Activated T-cell treated with anti-CD3 and anti-CD28 coated beads, Interleukin-2, amount 50 U/mL, for 72 hours (primary cell): ENCODE measurements at regions not wholly inside any gene's neighbourhood (a gene's known extent, or its start where the extent isn't known, plus 50 kb on each side); places are given as distances from the start of the nearest gene placed in this dataset.

ENCODE experiments used
- ATAC-seq, 2 donors: fragments of 150-1000 bp; cut with Tn5 transposase; replicated peaks in 1 of 2; 2 replicates each; pipeline ENCODE4 v1.10.0; 2021; ENCODE audit warnings: moderate library complexity in 2 of 2, mild to moderate bottlenecking in 1 of 2
- DNase-seq, 2 donors: peaks; one replicate each; pipeline ENCODE4 v3.0.0; 2021 to 2022; ENCODE audit warnings: mixed read lengths in 1 of 2
- H3K27ac Mint-ChIP-seq: one replicate; pipeline ENCODE4 v1.8.0; 2022; ENCODE audit warnings: mild to moderate bottlenecking, moderate library complexity, mixed read lengths
- H3K27me3 Mint-ChIP-seq: one replicate; pipeline ENCODE4 v1.8.0; 2022; ENCODE audit warnings: low read depth, mixed read lengths
- H3K36me3 Mint-ChIP-seq, 2 donors: one replicate each; pipeline ENCODE4 v1.8.0; 2022; ENCODE audit warnings: mixed read lengths in 2 of 2, mild to moderate bottlenecking in 1 of 2; ENCODE audit not compliant: insufficient read depth in 2 of 2
- H3K4me1 Mint-ChIP-seq: one replicate; pipeline ENCODE4 v1.8.0; 2022; ENCODE audit warnings: low read depth, mixed read lengths
- H3K4me3 Mint-ChIP-seq, 2 donors: one replicate each; pipeline ENCODE4 v1.8.0; 2022; ENCODE audit warnings: mild to moderate bottlenecking in 2 of 2, mixed read lengths in 2 of 2, moderate library complexity in 2 of 2
- H3K9me3 Mint-ChIP-seq, 2 donors: one replicate each; pipeline ENCODE4 v1.8.0; 2022; ENCODE audit warnings: mixed read lengths in 2 of 2

DNA sequence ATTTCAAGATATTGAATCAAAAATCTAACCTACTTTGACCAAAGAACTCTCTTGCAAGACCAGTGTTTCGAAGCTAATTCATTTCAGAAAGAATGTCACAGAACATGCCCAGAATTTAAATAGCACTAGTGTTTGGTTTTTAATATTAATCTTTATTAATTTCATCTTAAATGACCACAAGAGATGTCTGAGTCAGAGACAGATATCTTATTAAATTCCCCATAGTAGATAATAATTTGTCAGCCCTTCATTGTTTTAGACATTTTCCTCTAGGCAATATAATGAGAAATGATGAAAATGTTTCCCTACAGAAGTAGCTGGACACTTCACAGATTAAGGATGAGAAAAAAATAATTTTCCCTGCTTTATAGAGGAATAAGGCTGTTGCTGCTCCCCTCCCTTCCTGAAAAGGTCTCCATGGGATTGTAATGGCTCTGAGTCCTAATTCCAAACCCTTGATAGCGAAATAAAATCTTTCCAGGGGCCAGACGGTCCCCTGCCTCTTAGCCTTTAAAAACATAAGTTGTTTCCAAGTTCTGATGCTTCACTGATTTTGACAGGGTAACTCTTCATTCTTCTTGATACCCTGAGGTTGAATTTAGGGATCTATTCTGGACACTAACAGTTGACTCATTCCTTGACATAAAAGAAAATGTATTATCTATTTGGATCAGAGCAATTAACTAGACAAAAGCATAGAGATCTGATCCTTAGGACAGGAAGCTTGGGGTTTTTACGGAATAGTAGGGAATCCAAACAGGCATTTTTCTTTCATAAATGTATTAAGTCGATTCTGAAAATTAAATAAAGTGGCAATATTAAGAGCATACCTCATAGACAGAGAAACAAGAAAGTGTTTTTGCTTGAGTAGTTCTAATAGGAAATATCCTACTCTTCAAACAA lies 820.8 kb downstream of the BRINP3 start:
- ATAC-seq, result no peak
- Mint-ChIP-seq H3K36me3 (no peaks in the 10 kb centered on the region), H3K9me3 (peaks cover 0 to 6% of the 10 kb centered on the region in 2 donors), H3K27me3 (no peaks in the 10 kb centered on the region), H3K4me1 (no peaks in the 10 kb centered on the region), H3K4me3 (no peak overlapping the region), H3K27ac (no peak overlapping the region)
- DNase-seq, result no peak

DNA sequence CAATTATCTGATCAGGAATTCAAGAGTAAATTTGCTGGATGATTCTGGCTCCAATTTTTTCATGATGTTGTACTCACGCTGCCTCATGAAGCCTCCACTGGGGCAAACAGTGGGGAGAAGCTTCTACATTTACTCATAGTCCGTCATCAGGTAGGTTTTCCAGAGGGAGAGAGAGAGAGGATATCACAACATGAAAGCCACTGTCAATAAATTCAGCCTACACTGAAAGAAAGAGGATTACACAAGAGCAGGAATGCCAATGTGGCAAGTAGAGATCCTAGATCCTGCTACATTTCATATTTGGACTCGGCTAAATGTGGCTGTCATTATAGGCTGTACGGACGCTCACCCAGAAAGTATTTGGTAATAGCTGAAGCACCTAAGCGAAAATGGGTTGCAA lies 819.9 kb downstream of the BRINP3 start:
- H3K27me3 Mint-ChIP-seq, result no peaks in the 10 kb centered on the region
- H3K9me3 Mint-ChIP-seq, result peaks cover 3 to 9% of the 10 kb centered on the region in 2 donors
- no peaks in the 10 kb centered on the region for H3K36me3 Mint-ChIP-seq
- H3K27ac Mint-ChIP-seq, result no peak overlapping the region
- H3K4me1 Mint-ChIP-seq, result no peaks in the 10 kb centered on the region
- no peak for ATAC-seq
- no peak overlapping the region for H3K4me3 Mint-ChIP-seq
- no peak for DNase-seq

DNA sequence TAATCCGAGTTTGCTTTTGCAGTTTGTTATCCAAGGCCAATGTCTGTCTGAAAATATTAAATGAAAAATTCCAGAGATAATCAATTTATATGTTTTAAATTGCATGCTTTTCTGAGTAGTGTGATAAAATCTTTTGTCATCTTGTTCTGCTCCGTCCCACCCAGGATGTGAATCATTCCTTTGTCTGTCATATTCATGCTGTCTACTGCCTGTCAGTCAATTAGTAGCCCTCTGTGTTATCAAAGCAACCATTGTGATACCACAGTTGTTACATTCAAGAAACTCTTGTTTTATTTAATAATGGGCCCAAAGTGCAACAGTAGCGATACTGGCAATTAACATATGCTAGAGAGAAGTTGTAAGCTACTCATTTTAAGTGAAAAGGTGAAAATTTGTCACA lies 819.3 kb downstream of the BRINP3 start:
- Mint-ChIP-seq H3K27me3 (no peaks in the 10 kb centered on the region), H3K4me3 (no peak overlapping the region), H3K36me3 (no peaks in the 10 kb centered on the region), H3K27ac (no peak overlapping the region), H3K4me1 (no peaks in the 10 kb centered on the region), H3K9me3 (peaks cover 3 to 9% of the 10 kb centered on the region in 2 donors)
- ATAC-seq (no peak), DNase-seq (no peak)

DNA sequence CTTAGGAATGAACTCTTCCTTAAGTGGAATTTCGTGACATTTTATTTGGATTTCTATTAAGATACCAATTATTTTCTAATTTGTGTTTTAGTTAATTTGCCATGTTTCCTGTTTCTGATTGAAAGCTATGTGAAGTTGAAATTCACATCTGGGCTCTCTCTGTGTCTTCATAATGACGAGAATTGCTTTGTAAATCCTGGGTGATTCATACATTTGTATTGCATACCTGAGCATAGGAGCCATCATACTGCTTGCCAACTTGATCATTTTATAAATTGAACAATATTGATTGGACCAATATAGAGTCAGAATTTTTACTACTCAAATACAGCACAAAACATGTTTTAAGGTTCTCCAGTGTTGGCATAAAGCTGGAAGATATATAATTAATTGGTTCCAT lies 817.9 kb downstream of the BRINP3 start:
- H3K4me3 Mint-ChIP-seq, result no peak overlapping the region
- H3K27ac Mint-ChIP-seq, result no peak overlapping the region
- no peaks in the 10 kb centered on the region for H3K27me3 Mint-ChIP-seq
- DNase-seq, result no peak
- no peak for ATAC-seq
- no peaks in the 10 kb centered on the region for H3K4me1 Mint-ChIP-seq
- no peaks in the 10 kb centered on the region for H3K36me3 Mint-ChIP-seq
- peaks cover 3 to 4% of the 10 kb centered on the region in 2 donors for H3K9me3 Mint-ChIP-seq

DNA sequence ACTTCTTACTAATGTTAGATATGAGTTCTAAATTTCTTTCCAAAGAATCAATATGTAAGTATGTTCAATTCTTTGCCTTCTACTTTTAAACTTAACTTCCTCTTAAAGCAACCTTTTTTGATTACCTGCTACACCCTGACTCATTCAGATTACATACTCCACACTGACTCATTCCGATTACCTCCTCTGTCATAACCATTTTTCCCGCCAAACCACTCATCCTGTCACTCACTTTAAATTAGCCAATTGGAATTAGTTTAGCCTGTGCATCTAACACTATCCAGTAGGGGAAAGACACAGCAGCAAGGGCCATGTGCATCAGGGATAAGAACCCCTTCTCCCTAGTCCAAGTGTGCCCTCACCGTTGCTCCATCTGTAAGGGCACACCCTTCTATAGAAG lies 815.5 kb downstream of the BRINP3 start:
- no peak overlapping the region for H3K4me3 Mint-ChIP-seq
- DNase-seq, result no peak
- H3K27ac Mint-ChIP-seq, result no peak overlapping the region
- H3K36me3 Mint-ChIP-seq, result no peaks in the 10 kb centered on the region
- peaks cover 5 to 9% of the 10 kb centered on the region in 2 donors for H3K9me3 Mint-ChIP-seq
- no peaks in the 10 kb centered on the region for H3K4me1 Mint-ChIP-seq
- ATAC-seq, result no peak
- no peaks in the 10 kb centered on the region for H3K27me3 Mint-ChIP-seq

DNA sequence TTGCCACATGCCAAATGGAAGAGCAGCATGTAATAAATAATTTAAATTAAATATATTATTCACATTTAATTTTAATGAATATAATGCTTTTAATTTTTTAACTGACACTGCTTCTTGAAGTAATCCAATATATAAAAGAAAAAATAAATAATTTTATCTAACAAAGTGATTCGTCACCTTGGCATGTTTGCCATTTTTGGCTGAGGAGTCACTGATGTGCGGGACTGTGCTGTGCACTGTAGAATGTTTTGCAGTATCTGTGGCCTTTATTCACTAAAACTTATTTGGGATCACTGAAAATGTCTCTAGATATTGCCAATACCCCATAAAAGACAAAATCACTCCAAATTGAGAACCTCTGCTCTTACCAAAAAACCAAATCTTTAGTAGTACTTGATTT lies 807.8 kb downstream of the BRINP3 start:
- H3K4me1 Mint-ChIP-seq, result no peaks in the 10 kb centered on the region

DNA sequence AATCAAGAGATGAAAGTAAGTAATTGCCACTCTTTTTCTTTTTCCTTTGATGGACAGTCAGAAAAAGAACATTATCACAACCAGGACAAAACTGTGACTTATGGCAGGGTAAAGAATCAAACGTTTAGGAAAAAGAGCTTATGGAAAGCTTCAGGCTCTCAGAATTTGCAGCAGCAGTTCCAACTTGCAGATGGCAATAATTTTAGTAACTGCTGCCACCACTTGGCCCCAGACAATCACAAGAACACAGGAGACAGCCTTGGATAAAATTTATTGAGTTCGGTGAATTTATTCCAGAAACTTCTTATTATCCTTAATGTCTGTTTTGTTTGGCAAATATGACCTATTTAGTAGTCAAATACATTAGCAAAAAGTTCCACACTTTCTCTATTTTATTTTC lies 804.4 kb downstream of the BRINP3 start:
- ATAC-seq (no peak), DNase-seq (no peak)
- Mint-ChIP-seq H3K36me3 (no peaks in the 10 kb centered on the region), H3K4me1 (no peaks in the 10 kb centered on the region), H3K27me3 (no peaks in the 10 kb centered on the region), H3K4me3 (no peak overlapping the region), H3K9me3 (peaks cover 0 to 11% of the 10 kb centered on the region in 2 donors), H3K27ac (no peak overlapping the region)

More for the DNA sequence above, 807.8 kb downstream of the BRINP3 start:
- Mint-ChIP-seq H3K27ac (no peak overlapping the region), H3K27me3 (no peaks in the 10 kb centered on the region), H3K9me3 (peaks cover 5 to 15% of the 10 kb centered on the region in 2 donors), H3K4me3 (no peak overlapping the region), H3K36me3 (no peaks in the 10 kb centered on the region)
- DNase-seq, result no peak
- ATAC-seq, result no peak

DNA sequence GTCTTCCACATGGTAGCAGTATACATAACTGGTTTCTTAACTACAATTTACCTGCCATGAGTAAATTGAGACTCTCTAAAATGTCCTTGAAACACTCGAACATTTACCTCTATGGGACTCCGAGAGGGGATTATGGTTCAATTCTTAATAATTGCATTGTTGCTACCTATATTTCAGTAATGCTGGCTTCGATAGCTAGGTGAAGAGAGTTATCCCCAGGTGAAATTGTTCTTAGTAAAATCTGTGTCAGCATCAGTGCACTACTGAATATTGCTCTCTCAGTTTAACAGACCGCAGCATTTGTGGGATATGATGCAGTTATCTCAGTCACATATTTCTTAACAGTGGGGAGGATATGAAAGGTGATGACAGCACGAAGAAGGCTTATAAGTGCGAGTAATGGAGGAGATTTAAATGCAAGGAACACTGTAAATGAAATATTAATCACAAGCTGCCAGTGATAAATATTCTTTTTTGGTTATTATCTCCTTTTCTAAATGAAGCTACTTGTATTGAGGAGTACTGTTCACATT lies 801.9 kb downstream of the BRINP3 start:
- H3K36me3 Mint-ChIP-seq, result no peaks in the 10 kb centered on the region
- DNase-seq (no peak), ATAC-seq (no peak)
- no peaks in the 10 kb centered on the region for H3K27me3 Mint-ChIP-seq
- peaks cover 0 to 4% of the 10 kb centered on the region in 2 donors for H3K9me3 Mint-ChIP-seq
- H3K4me3 Mint-ChIP-seq, result no peak overlapping the region
- H3K4me1 Mint-ChIP-seq, result no peaks in the 10 kb centered on the region
- H3K27ac Mint-ChIP-seq, result no peak overlapping the region

DNA sequence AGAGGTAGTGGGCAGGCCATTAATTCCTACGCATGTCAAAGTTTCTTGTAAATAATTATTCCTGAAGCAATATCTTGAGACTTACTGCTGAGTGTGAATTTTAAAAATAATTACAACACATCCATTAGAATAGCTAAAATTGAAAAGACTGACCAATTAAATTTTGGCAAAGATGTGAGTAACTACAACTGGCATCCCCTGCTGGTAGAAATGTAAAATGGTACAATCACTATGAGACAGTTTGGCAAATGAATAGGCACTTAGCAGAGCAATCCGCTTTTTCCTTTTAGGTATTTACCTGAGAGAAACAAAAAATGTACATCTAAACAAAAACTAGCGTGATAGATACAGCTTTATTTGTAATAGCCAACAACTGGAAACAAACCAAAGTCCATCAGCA lies 798.9 kb downstream of the BRINP3 start:
- ATAC-seq (no peak), DNase-seq (no peak)
- no peaks in the 10 kb centered on the region for H3K36me3 Mint-ChIP-seq
- no peak overlapping the region for H3K4me3 Mint-ChIP-seq
- H3K27ac Mint-ChIP-seq, result no peak overlapping the region
- H3K4me1 Mint-ChIP-seq, result no peaks in the 10 kb centered on the region
- peaks cover 2 to 7% of the 10 kb centered on the region in 2 donors for H3K9me3 Mint-ChIP-seq
- H3K27me3 Mint-ChIP-seq, result no peaks in the 10 kb centered on the region

DNA sequence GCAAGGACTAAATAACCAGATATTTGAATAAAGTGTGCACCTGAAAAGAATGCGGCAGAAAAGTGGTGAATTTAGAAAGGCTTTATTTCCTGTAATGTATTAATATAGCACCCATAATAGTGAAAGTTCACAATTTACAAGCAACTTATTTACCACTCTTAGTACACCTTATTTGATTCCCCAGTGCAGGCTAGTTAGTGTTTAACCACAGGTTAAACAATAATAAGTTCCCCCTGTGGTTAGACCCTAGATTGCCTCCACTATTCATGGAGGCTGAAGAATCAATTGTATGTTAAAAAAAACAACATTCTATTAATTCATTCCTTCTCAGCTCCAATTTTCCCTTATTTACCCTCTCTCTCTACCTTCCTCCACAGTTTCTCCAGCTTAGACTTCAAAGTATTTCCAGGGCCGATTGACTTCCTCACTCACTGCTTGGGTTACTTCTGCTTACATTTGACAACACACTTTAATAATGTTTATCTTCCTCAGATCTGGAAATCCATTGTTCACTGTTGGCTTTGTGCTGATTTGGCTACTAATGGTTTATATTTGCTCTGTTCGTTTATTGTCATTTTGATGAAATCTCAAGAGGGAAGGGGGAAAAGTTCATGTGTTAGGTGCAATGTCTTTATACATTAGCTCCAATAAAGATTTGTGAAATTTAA lies 796.3 kb downstream of the BRINP3 start:
- no peak for ATAC-seq
- H3K27me3 Mint-ChIP-seq, result no peaks in the 10 kb centered on the region
- H3K36me3 Mint-ChIP-seq, result no peaks in the 10 kb centered on the region
- H3K4me1 Mint-ChIP-seq, result no peaks in the 10 kb centered on the region
- no peak overlapping the region for H3K27ac Mint-ChIP-seq
- H3K4me3 Mint-ChIP-seq, result no peak overlapping the region
- no peak for DNase-seq
- peaks cover 2 to 7% of the 10 kb centered on the region in 2 donors for H3K9me3 Mint-ChIP-seq

DNA sequence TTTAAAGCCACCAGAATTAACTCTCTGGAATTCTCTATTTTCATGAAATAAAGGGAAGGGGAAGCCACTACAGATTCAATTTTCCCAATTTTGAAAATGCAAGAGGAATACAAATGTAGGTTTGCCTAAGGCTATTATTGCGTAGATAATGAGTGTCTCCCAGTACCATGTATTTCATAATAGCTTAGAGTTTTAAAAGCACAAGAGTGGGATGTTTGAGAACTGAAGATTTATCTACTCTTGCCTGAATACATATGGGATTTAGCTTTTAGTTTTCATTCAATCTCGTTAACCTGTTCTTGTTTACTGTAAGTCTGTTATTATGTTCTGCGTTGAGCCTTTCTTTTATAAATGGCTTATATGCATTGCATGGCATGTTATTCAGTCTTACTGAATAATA lies 795.1 kb downstream of the BRINP3 start:
- H3K27me3 Mint-ChIP-seq, result no peaks in the 10 kb centered on the region
- H3K9me3 Mint-ChIP-seq, result peaks cover 2 to 3% of the 10 kb centered on the region in 2 donors
- H3K27ac Mint-ChIP-seq, result no peak overlapping the region
- H3K36me3 Mint-ChIP-seq, result no peaks in the 10 kb centered on the region
- DNase-seq (no peak), ATAC-seq (no peak)
- no peaks in the 10 kb centered on the region for H3K4me1 Mint-ChIP-seq
- no peak overlapping the region for H3K4me3 Mint-ChIP-seq

DNA sequence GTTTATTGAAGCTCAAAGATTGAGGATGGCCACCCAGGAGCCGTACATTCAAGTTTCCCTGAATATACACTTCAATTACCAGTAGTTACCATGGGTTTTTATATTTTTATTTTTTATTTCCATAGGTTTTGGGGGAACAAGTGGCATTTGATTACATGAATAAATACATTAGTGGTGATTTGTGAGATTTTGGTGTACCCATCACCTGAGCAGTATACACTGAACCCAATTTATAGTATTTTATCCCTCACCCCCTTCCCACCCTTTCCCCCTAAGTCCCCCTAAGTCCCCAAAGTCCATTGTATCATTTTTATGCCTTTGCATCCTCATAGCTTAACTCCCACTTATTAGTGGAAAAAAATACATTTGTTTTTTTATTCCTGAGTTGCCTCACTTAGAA lies 791.4 kb downstream of the BRINP3 start:
- peaks cover 3 to 5% of the 10 kb centered on the region in 2 donors for H3K9me3 Mint-ChIP-seq
- H3K27me3 Mint-ChIP-seq, result no peaks in the 10 kb centered on the region
- ATAC-seq (no peak), DNase-seq (no peak)
- H3K4me1 Mint-ChIP-seq, result no peaks in the 10 kb centered on the region
- H3K27ac Mint-ChIP-seq, result no peak overlapping the region
- H3K4me3 Mint-ChIP-seq, result no peak overlapping the region
- no peaks in the 10 kb centered on the region for H3K36me3 Mint-ChIP-seq

DNA sequence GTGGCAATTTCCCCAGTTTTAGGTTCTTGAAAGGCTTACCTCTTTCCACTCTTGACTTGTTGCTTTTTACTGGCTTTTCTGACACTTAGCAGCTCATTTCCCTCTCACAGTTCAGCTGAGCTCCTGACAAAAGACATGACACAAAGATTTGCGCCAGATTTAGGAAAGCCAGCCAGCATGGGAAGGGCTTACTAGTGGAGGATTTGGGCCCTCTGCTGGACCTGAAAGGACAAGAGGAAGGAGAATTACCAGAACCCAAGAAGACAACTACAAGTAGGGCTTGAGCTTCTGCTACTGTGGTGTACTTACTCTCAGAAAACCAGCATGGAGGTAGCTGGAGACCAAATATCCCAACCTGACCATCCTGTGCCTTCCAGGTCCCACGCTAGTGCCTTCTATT lies 784.5 kb downstream of the BRINP3 start:
- H3K4me1 Mint-ChIP-seq, result no peaks in the 10 kb centered on the region
- DNase-seq, result no peak
- H3K9me3 Mint-ChIP-seq, result peaks cover 3 to 4% of the 10 kb centered on the region in 2 donors
- H3K36me3 Mint-ChIP-seq, result no peaks in the 10 kb centered on the region
- H3K27me3 Mint-ChIP-seq, result no peaks in the 10 kb centered on the region
- no peak overlapping the region for H3K27ac Mint-ChIP-seq
- no peak overlapping the region for H3K4me3 Mint-ChIP-seq
- ATAC-seq, result no peak
